Ovary (tissue), 7 donors: ENCODE measurements at regions not wholly inside any gene's neighbourhood (a gene's known extent, or its start where the extent isn't known, plus 50 kb on each side); places are given as distances from the start of the nearest gene placed in this dataset.

Experiments
- DNase-seq, 5 donors: peaks; one replicate each; pipeline ENCODE4 v3.0.0-alpha.2; 2019 to 2020
- H3K27ac ChIP-seq, 2 donors: fragments of 200-600 bp; one replicate each; pipeline versions ENCODE4 v1.5.1 to v1.8.0; 2019 to 2022
- H3K27me3 ChIP-seq: fragments of 200-600 bp; one replicate; pipeline ENCODE4 v1.8.0; 2022
- H3K36me3 ChIP-seq: fragments of 200-600 bp; sonication (generic); one replicate; pipeline ENCODE4 v1.5.1; 2019
- H3K4me1 ChIP-seq: one replicate; pipeline ENCODE4 v1.8.1; 2013; ENCODE audit warnings: mild to moderate bottlenecking, moderate library complexity; ENCODE audit not compliant: insufficient read depth
- H3K4me3 ChIP-seq: fragments of 200-600 bp; sonication (generic); one replicate; pipeline ENCODE4 v1.5.1; 2017
- H3K9me3 ChIP-seq, 2 donors: fragments of 200-600 bp in 1 of 2; sonication (generic) in 1 of 2; one replicate each; pipeline versions ENCODE4 v1.5.1 to v1.8.1; 2013 to 2019; ENCODE audit warnings: mild to moderate bottlenecking in 1 of 2, moderate library complexity in 1 of 2
- CTCF ChIP-seq, 3 donors: fragments of 450-650 bp in 2 of 3; fragments of 200-600 bp in 1 of 3; IDR thresholded peaks; one replicate each; pipeline versions ENCODE4 v1.5.1 to v1.8.0; 2016 to 2022; ENCODE audit warnings: antibody characterized with exemption in 3 of 3, mild to moderate bottlenecking in 1 of 3
- EP300 ChIP-seq: sonication (generic); formaldehyde crosslinking; IDR thresholded peaks from one replicate; pipeline ENCODE4 v1.6.1; 2017; ENCODE audit warnings: antibody characterized with exemption
- POLR2A ChIP-seq: fragments of 450-650 bp; IDR thresholded peaks from one replicate; pipeline ENCODE4 v1.6.1; 2017; ENCODE audit warnings: antibody characterized with exemption, mild to moderate bottlenecking, moderate library complexity
- WGBS, 3 donors: extraction: QIAGEN DNeasy Blood & Tissue Kit in 1 of 3; methylation state at CpG; one replicate each; pipeline versions ENCODE4 v1.1.5 to v1.1.7; 2013 to 2017; 5-methylcytosine and 5-hydroxymethylcytosine counted together
- intact Hi-C, 4 donors: fragments of 100-400 bp; cut with DNase I; formaldehyde crosslinking; loops; one replicate each; pipeline versions ENCODE4 v1.11.0 to v1.15.1; 2022 to 2023
- donor health status: DM: no; HTN: no; CAD: no; lungs with moderate emphysema.
- donor health status: DM: no; HTN: no; CAD: no.
- donor health status: Bipolar disorder and iron deficiency.
- donor health status: DM: no; HTN: no; CAD: no.
- donor health status: DM: yes; HTN: yes; CAD: no.

GRCh38 chr4:11228530-11228929 lies 200.2 kb downstream of the HS3ST1 start:
- H3K4me1 ChIP-seq, result peaks cover 11% of the 10 kb centered on the region
- H3K9me3 ChIP-seq, result no peaks in the 10 kb centered on the region
- H3K27ac ChIP-seq, result no peak overlapping the region
- no peaks in the 10 kb centered on the region for H3K27me3 ChIP-seq
- DNase-seq, result no peak
- no peak for TF ChIP-seq CTCF (IDR thresholded peaks at IDR 0.05)
- TF ChIP-seq POLR2A, result no peak
- no peak for TF ChIP-seq EP300
- intact Hi-C loops, result no loop called here
- no peak overlapping the region for H3K4me3 ChIP-seq
- H3K36me3 ChIP-seq, result no peaks in the 10 kb centered on the region
- WGBS, 3 donors, result 61 to 74% (median 67%) methylated on average over 1 of the region's 1 CpG

GRCh38 chr4:11223311-11223710 lies 205.4 kb downstream of the HS3ST1 start:
- WGBS, 3 donors, result 92 to 96% (median 93%) methylated on average over 9 of the region's 9 CpGs

GRCh38 chr4:11218692-11219091 lies 210.0 kb downstream of the HS3ST1 start:
- intact Hi-C loops, result no loop called here

More at GRCh38 chr4:11223311-11223710, 205.4 kb downstream of the HS3ST1 start:
- no peak for DNase-seq
- Histone ChIP-seq H3K36me3 (no peaks in the 10 kb centered on the region), H3K4me3 (no peak overlapping the region), H3K4me1 (no peaks in the 10 kb centered on the region), H3K27ac (no peak overlapping the region), H3K9me3 (no peaks in the 10 kb centered on the region), H3K27me3 (no peaks in the 10 kb centered on the region)
- TF ChIP-seq CTCF (IDR thresholded peaks at IDR 0.05), result no peak
- no peak for TF ChIP-seq EP300
- no peak for TF ChIP-seq POLR2A
- intact Hi-C loops, result no loop called here

GRCh38 chr4:11216520-11216919 lies 212.2 kb downstream of the HS3ST1 start:
- no peaks in the 10 kb centered on the region for H3K9me3 ChIP-seq
- H3K36me3 ChIP-seq, result no peaks in the 10 kb centered on the region
- intact Hi-C loops, result no loop called here
- no peaks in the 10 kb centered on the region for H3K4me1 ChIP-seq
- DNase-seq, result no peak
- TF ChIP-seq POLR2A, result no peak
- TF ChIP-seq EP300, result no peak
- TF ChIP-seq CTCF (IDR thresholded peaks at IDR 0.05), result no peak
- H3K27ac ChIP-seq, result no peak overlapping the region
- no peaks in the 10 kb centered on the region for H3K27me3 ChIP-seq
- no peak overlapping the region for H3K4me3 ChIP-seq

More at GRCh38 chr4:11218692-11219091, 210.0 kb downstream of the HS3ST1 start:
- no peaks in the 10 kb centered on the region for H3K36me3 ChIP-seq
- H3K9me3 ChIP-seq, result no peaks in the 10 kb centered on the region
- TF ChIP-seq EP300 (no peak), CTCF (IDR thresholded peaks at IDR 0.05) (no peak), POLR2A (no peak)
- no peaks in the 10 kb centered on the region for H3K27me3 ChIP-seq
- no peak overlapping the region for H3K4me3 ChIP-seq
- DNase-seq, result no peak
- no peak overlapping the region for H3K27ac ChIP-seq
- no peaks in the 10 kb centered on the region for H3K4me1 ChIP-seq
- WGBS, 3 donors, result 74 to 93% (median 81%) methylated on average over 5 of the region's 5 CpGs

- no peaks in the 10 kb centered on the region for H3K27me3 ChIP-seq
- 87 to 90% (median 90%) methylated on average over 3 of the region's 3 CpGs for WGBS, 3 donors
- no peaks in the 10 kb centered on the region for H3K9me3 ChIP-seq
- intact Hi-C loops, result no loop called here
- DNase-seq, result no peak
- no peak for TF ChIP-seq EP300
- no peak for TF ChIP-seq POLR2A
- no peak for TF ChIP-seq CTCF (IDR thresholded peaks at IDR 0.05)
- no peak overlapping the region for H3K4me3 ChIP-seq
- no peaks in the 10 kb centered on the region for H3K36me3 ChIP-seq
- no peaks in the 10 kb centered on the region for H3K4me1 ChIP-seq
- no peak overlapping the region for H3K27ac ChIP-seq
These were observed 214.4 kb downstream of the HS3ST1 start for GRCh38 chr4:11214281-11214680.
